ENCODE measurements at regions not wholly inside any gene's neighbourhood (a gene's known extent, or its start where the extent isn't known, plus 50 kb on each side); places are given as distances from the start of the nearest gene placed in this dataset.

- no peak overlapping the region for H3K4me3 ChIP-seq (ENCODE audit: low read depth, low read length)
- DNase-seq (ENCODE audit: low read depth) = no peak
- TF ChIP-seq CTCF (IDR thresholded peaks at IDR 0.05; ENCODE audit: insufficient read depth, low read length) = no peak
These were observed 102.2 kb upstream of the GJB6 start for GRCh38 chr13:20334309-20334708.

- TF ChIP-seq CTCF (IDR thresholded peaks at IDR 0.05; ENCODE audit: insufficient read depth, low read length) = no peak
- H3K4me3 ChIP-seq (ENCODE audit: low read depth, low read length) = no peak overlapping the region
- DNase-seq (ENCODE audit: low read depth) = peak; percentile 64
These were observed 100.4 kb upstream of the GJB6 start for GRCh38 chr13:20332361-20333096.

GRCh38 chr13:20331949-20332348, 99.8 kb upstream of the GJB6 start:
- no peak overlapping the region for H3K4me3 ChIP-seq (ENCODE audit: low read depth, low read length)
- TF ChIP-seq CTCF (IDR thresholded peaks at IDR 0.05; ENCODE audit: insufficient read depth, low read length) = no peak
- no peak for DNase-seq (ENCODE audit: low read depth)

GRCh38 chr13:20331419-20331818, 99.3 kb upstream of the GJB6 start:
- TF ChIP-seq CTCF (IDR thresholded peaks at IDR 0.05; ENCODE audit: insufficient read depth, low read length) = no peak
- H3K4me3 ChIP-seq (ENCODE audit: low read depth, low read length) = no peak overlapping the region
- no peak for DNase-seq (ENCODE audit: low read depth)

GRCh38 chr13:20326809-20327208, 94.7 kb upstream of the GJB6 start:
- no peak for TF ChIP-seq CTCF (IDR thresholded peaks at IDR 0.05; ENCODE audit: insufficient read depth, low read length)
- DNase-seq (ENCODE audit: low read depth) = no peak
- H3K4me3 ChIP-seq (ENCODE audit: low read depth, low read length) = no peak overlapping the region

- H3K4me3 ChIP-seq (ENCODE audit: low read depth, low read length) = no peak overlapping the region
- no peak for TF ChIP-seq CTCF (IDR thresholded peaks at IDR 0.05; ENCODE audit: insufficient read depth, low read length)
- no peak for DNase-seq (ENCODE audit: low read depth)
These were observed 94.2 kb upstream of the GJB6 start for GRCh38 chr13:20326276-20326675.

GRCh38 chr13:20320885-20321284, 88.8 kb upstream of the GJB6 start:
- no peak for DNase-seq (ENCODE audit: low read depth)
- no peak for TF ChIP-seq CTCF (IDR thresholded peaks at IDR 0.05; ENCODE audit: insufficient read depth, low read length)
- H3K4me3 ChIP-seq (ENCODE audit: low read depth, low read length) = no peak overlapping the region

All from fibroblast of the aortic adventitia (primary cell).